ENCODE measurements at regions not wholly inside any gene's neighbourhood (a gene's known extent, or its start where the extent isn't known, plus 50 kb on each side); places are given as distances from the start of the nearest gene placed in this dataset.

DNA sequence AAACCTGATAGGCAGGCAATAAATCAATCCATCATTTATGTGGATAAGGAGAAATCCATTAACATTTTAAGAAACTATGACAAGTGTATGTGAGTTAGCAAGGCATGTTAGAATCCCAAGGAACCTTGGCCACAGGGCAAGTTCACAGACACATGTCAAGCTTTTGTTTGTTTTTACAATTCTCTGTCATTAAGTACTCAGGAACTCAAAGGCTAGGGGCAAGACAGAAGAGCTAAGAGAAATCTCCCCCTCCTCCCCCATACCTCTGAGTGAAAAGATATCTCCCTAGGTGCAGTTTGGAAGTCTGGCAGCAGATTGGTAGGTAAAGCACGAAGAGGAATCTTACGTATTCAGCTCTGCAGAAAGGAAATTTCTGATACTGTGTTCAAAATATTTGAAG is 348.1 kb downstream of the IRS1 start:
- DNase-seq (ENCODE audit: low read depth, low spot score): no peak
- H3K4me3 ChIP-seq (ENCODE audit: low read depth, low read length): no peak overlapping the region
- in situ Hi-C loops (cut with HindIII; ENCODE audit: low sequenced_read_pairs): no loop called here
- no peak for TF ChIP-seq CTCF (IDR thresholded peaks at IDR 0.05; ENCODE audit: low read depth, low read length)

DNA sequence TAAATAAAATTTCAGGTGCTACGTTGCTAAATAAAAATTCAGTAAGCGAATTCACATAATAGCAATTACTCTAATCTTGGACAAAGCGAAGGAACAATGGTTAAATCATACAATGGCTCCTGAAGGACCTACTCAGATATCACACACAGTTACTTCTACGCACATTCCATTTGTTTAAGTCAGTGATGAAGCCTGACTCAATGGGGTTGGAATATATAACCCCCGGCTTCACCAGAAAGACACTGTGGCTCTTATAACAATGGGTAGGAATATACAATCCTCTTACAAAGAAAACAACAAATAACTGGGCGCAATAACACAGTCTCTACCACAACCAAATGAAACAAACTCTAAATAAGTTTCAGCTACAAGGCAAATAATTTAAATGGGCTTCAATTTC is 349.5 kb downstream of the IRS1 start:
- H3K4me3 ChIP-seq (ENCODE audit: low read depth, low read length): no peak overlapping the region
- in situ Hi-C loops (cut with HindIII; ENCODE audit: low sequenced_read_pairs): no loop called here
- TF ChIP-seq CTCF (IDR thresholded peaks at IDR 0.05; ENCODE audit: low read depth, low read length): no peak
- no peak for DNase-seq (ENCODE audit: low read depth, low spot score)

DNA sequence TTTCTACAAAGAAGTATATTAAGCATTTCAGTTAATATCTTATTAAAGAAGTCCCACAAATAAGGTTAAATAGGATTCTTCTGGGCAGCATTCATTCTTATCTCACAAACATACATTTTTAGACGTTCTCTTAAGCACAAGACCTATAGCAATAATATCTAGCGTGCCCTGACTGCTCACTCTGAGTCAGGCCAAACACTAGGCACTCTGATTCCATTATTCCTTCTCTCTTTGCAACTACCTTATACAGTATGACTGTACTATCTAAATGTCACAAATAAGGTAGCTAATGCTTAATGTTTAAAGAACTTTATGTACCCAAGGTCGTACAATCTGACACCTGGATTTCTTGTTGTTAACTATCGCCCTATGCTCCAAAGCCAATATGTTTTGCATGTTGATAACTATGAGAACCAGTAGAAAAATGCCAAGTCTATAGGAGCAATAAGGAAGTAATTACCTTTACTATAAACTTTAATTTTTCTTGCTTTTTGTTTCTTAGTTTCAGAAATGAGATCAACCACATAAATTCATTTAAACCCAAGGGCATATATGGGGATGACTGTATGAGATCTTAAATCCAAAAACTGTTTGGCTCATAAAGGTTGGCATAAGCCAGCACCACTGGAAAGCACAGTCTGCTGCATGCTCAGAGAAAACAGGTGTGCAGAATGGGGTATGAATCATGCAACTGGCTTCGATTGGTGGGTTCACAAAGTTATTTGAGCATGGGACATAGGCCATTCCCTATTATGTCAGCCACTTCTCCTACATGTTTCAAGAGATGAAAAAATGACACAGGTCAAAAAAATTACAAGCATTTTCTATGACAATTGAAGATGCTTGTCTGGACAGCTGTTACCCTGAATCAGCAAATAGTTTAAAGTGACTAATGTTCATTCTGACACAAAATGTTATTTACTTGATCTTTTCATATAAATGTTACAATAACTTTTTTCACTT is 352.0 kb downstream of the IRS1 start:
- no peak overlapping the region for H3K4me3 ChIP-seq (ENCODE audit: low read depth, low read length)
- peak; percentile 51 for DNase-seq (ENCODE audit: low read depth, low spot score)
- in situ Hi-C loops (cut with HindIII; ENCODE audit: low sequenced_read_pairs): no loop called here
- no peak for TF ChIP-seq CTCF (IDR thresholded peaks at IDR 0.05; ENCODE audit: low read depth, low read length)

DNA sequence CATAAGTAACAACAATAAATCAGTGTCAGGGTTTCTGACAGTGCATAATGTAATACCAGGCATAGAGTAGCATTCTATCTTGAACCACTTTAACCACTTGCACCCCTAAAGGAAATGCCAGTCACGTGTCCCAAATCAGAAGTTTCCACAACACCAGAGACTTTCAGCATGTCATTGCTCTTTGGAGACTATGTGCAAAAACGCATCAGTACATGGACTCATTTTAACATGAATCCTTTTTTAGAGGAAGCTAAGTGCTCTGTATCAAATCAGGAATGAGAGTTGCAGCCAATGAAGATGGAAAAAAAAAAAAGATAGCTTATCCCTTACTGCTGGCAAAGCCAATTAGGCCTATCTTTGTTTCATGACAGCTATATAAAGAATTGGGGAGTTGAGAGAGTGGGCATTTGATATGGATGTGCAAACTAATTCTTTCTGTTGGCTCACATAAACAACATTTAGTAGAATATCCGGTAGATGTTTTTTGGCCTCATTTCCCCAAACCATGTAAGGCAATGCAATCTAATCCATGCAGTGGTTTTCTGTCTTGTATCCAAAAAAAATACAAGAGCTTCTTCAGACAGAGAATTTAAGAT is 353.1 kb downstream of the IRS1 start:
- TF ChIP-seq CTCF (IDR thresholded peaks at IDR 0.05; ENCODE audit: low read depth, low read length): no peak
- in situ Hi-C loops (cut with HindIII; ENCODE audit: low sequenced_read_pairs): no loop called here
- peak; percentile 84 for DNase-seq (ENCODE audit: low read depth, low spot score)
- no peak overlapping the region for H3K4me3 ChIP-seq (ENCODE audit: low read depth, low read length)

DNA sequence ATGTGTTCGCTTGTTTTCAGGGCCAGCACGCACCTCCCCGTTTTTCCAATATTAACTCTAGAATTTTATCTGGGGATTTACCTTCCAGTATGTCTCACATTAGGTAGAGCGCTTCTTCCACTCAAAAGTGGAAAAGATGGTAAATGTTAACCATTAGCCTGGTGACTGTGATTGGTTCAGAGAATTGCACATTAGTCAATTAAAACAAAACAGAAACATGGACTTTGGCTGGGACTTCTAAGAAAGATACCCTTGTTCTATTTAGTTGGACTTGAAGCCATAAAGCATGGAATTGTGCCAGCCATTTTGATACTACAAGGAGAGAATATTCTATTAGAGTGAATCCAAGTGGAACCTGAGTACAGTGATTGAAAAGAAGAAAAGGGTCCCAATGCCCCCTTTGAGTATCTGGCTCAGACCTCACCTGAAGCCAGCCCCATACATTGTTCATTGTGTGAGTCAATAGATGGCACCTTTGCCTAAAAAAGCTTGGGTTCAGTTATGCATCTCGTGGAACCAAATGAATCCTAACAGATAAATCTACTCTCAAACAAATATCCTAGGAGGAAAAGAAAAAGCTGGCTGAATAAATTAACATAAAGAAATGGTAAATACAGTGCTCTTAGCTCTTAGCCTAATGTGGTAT is 354.3 kb downstream of the IRS1 start:
- no peak overlapping the region for H3K4me3 ChIP-seq (ENCODE audit: low read depth, low read length)
- no peak for TF ChIP-seq CTCF (IDR thresholded peaks at IDR 0.05; ENCODE audit: low read depth, low read length)
- in situ Hi-C loops (cut with HindIII; ENCODE audit: low sequenced_read_pairs): no loop called here
- no peak for DNase-seq (ENCODE audit: low read depth, low spot score)

DNA sequence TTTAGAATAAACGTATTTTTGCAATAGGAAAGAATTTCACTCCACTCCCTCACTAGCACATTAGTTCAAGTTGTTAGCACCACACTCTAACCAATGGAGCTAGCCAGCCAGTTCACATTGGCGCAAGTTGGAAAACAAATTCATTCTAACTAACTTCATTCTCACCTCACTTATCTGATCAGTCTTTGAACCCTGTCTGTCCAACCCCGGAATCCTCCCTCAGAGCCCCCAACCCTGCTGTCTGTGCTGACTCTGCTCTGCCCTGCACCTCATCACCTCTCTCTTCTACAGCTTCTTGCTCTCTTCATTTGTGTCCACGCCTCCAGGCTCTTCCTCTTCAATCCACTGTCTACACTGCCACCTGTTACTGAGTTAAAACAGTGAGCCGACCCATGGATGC is 356.5 kb downstream of the IRS1 start:
- DNase-seq (ENCODE audit: low read depth, low spot score): no peak
- in situ Hi-C loops (cut with HindIII; ENCODE audit: low sequenced_read_pairs): no loop called here
- H3K4me3 ChIP-seq (ENCODE audit: low read depth, low read length): no peak overlapping the region
- no peak for TF ChIP-seq CTCF (IDR thresholded peaks at IDR 0.05; ENCODE audit: low read depth, low read length)
